Immature natural killer cell (primary cell): ENCODE measurements at regions not wholly inside any gene's neighbourhood (a gene's known extent, or its start where the extent isn't known, plus 50 kb on each side); places are given as distances from the start of the nearest gene placed in this dataset.

Source experiments
- DNase-seq, 3 donors: peaks; one replicate each; pipeline ENCODE4 v3.0.0; 2022; ENCODE audit warnings: mixed read lengths in 1 of 3
- H3K27ac Mint-ChIP-seq, 6 donors: one replicate each; pipeline ENCODE4 v1.8.0; 2020; ENCODE audit warnings: mixed read lengths in 6 of 6, mild to moderate bottlenecking in 5 of 6, inconsistent platforms in 4 of 6, moderate library complexity in 3 of 6
- H3K27me3 Mint-ChIP-seq, 3 donors: one replicate each; pipeline ENCODE4 v1.8.0; 2020 to 2021; ENCODE audit warnings: low read depth in 3 of 3, mild to moderate bottlenecking in 3 of 3, mixed read lengths in 3 of 3, moderate library complexity in 3 of 3, inconsistent platforms in 1 of 3
- H3K36me3 Mint-ChIP-seq, 3 donors: one replicate each; pipeline ENCODE4 v1.8.0; 2020; ENCODE audit warnings: mixed read lengths in 3 of 3, inconsistent platforms in 2 of 3, mild to moderate bottlenecking in 2 of 3
- H3K4me1 Mint-ChIP-seq, 2 donors: one replicate each; pipeline ENCODE4 v1.8.0; 2020; ENCODE audit warnings: inconsistent platforms in 2 of 2, mild to moderate bottlenecking in 2 of 2, mixed read lengths in 2 of 2, moderate library complexity in 1 of 2
- H3K4me3 Mint-ChIP-seq, 5 donors: one replicate each; pipeline ENCODE4 v1.8.0; 2020; ENCODE audit warnings: mild to moderate bottlenecking in 5 of 5, mixed read lengths in 5 of 5, inconsistent platforms in 3 of 5, moderate library complexity in 3 of 5
- H3K9me3 Mint-ChIP-seq, 6 donors: one replicate each; pipeline ENCODE4 v1.8.0; 2020; ENCODE audit warnings: mild to moderate bottlenecking in 6 of 6, mixed read lengths in 6 of 6, inconsistent platforms in 4 of 6, moderate library complexity in 3 of 6

- Mint-ChIP-seq H3K36me3 (no peaks in the 10 kb centered on the region), H3K4me3 (no peak overlapping the region), H3K9me3 (peaks cover 5 to 30% (median 19%) of the 10 kb centered on the region in 6 donors), H3K27ac (no peak overlapping the region), H3K27me3 (peaks cover 0 to 2% (median 0%) of the 10 kb centered on the region in 3 donors), H3K4me1 (no peaks in the 10 kb centered on the region)
- DNase-seq, result no peak
Measured at GRCh38 chr12:16719713-16720416, 113.9 kb upstream of the LMO3 start.

GRCh38 chr12:16716928-16717327 is 111.0 kb upstream of the LMO3 start:
- H3K36me3 Mint-ChIP-seq, result no peaks in the 10 kb centered on the region
- DNase-seq, result no peak
- H3K27me3 Mint-ChIP-seq, result peaks cover 0 to 2% (median 0%) of the 10 kb centered on the region in 3 donors
- peaks cover 8 to 49% (median 30%) of the 10 kb centered on the region in 6 donors for H3K9me3 Mint-ChIP-seq
- no peaks in the 10 kb centered on the region for H3K4me1 Mint-ChIP-seq
- H3K4me3 Mint-ChIP-seq, result no peak overlapping the region
- no peak overlapping the region for H3K27ac Mint-ChIP-seq

- Mint-ChIP-seq H3K27me3 (peaks cover 0 to 1% (median 0%) of the 10 kb centered on the region in 3 donors), H3K9me3 (peaks cover 22 to 57% (median 29%) of the 10 kb centered on the region in 6 donors), H3K27ac (no peak overlapping the region), H3K36me3 (peaks cover 0 to 4% (median 0%) of the 10 kb centered on the region in 3 donors), H3K4me1 (no peaks in the 10 kb centered on the region), H3K4me3 (no peak overlapping the region)
- DNase-seq, result no peak
Measured at GRCh38 chr12:16692099-16692498, 86.1 kb upstream of the LMO3 start.

GRCh38 chr12:16691624-16692023 is 85.7 kb upstream of the LMO3 start:
- Mint-ChIP-seq H3K4me1 (no peaks in the 10 kb centered on the region), H3K27me3 (peaks cover 0 to 1% (median 0%) of the 10 kb centered on the region in 3 donors), H3K27ac (no peak overlapping the region), H3K36me3 (peaks cover 0 to 4% (median 0%) of the 10 kb centered on the region in 3 donors), H3K9me3 (peaks cover 19 to 52% (median 26%) of the 10 kb centered on the region in 6 donors), H3K4me3 (no peak overlapping the region)
- no peak for DNase-seq

- no peak for DNase-seq
- Mint-ChIP-seq H3K36me3 (no peaks in the 10 kb centered on the region), H3K4me1 (no peaks in the 10 kb centered on the region), H3K4me3 (no peak overlapping the region), H3K27ac (no peak overlapping the region), H3K27me3 (peaks cover 0 to 2% (median 0%) of the 10 kb centered on the region in 3 donors), H3K9me3 (peaks cover 12 to 46% (median 26%) of the 10 kb centered on the region in 6 donors)
Measured at GRCh38 chr12:16688200-16688599, 82.2 kb upstream of the LMO3 start.

GRCh38 chr12:16685107-16685506 is 79.1 kb upstream of the LMO3 start:
- H3K4me1 Mint-ChIP-seq, result no peaks in the 10 kb centered on the region
- H3K27ac Mint-ChIP-seq, result no peak overlapping the region
- no peak overlapping the region for H3K4me3 Mint-ChIP-seq
- no peaks in the 10 kb centered on the region for H3K36me3 Mint-ChIP-seq
- peaks cover 0 to 2% (median 0%) of the 10 kb centered on the region in 3 donors for H3K27me3 Mint-ChIP-seq
- no peak for DNase-seq
- peaks cover 5 to 35% (median 25%) of the 10 kb centered on the region in 6 donors for H3K9me3 Mint-ChIP-seq

- DNase-seq, result no peak
- Mint-ChIP-seq H3K36me3 (no peaks in the 10 kb centered on the region), H3K27me3 (peaks cover 0 to 2% (median 0%) of the 10 kb centered on the region in 3 donors), H3K9me3 (peaks cover 4 to 30% (median 20%) of the 10 kb centered on the region in 6 donors), H3K27ac (no peak overlapping the region), H3K4me1 (no peaks in the 10 kb centered on the region), H3K4me3 (no peak overlapping the region)
Measured at GRCh38 chr12:16681196-16681595, 75.2 kb upstream of the LMO3 start.

GRCh38 chr12:16675438-16675837 is 69.5 kb upstream of the LMO3 start:
- Mint-ChIP-seq H3K4me3 (no peak overlapping the region), H3K27ac (no peak overlapping the region), H3K27me3 (no peaks in the 10 kb centered on the region), H3K36me3 (no peaks in the 10 kb centered on the region), H3K9me3 (peaks cover under 1 to 42% (median 5%) of the 10 kb centered on the region in 6 donors), H3K4me1 (no peaks in the 10 kb centered on the region)
- no peak for DNase-seq

GRCh38 chr12:16674885-16675284 is 68.9 kb upstream of the LMO3 start:
- no peak overlapping the region for H3K27ac Mint-ChIP-seq
- H3K27me3 Mint-ChIP-seq, result no peaks in the 10 kb centered on the region
- no peaks in the 10 kb centered on the region for H3K4me1 Mint-ChIP-seq
- H3K4me3 Mint-ChIP-seq, result no peak overlapping the region
- peaks cover 0 to 40% (median 5%) of the 10 kb centered on the region in 6 donors for H3K9me3 Mint-ChIP-seq
- no peak for DNase-seq
- H3K36me3 Mint-ChIP-seq, result no peaks in the 10 kb centered on the region

GRCh38 chr12:16670456-16671050 is 64.6 kb upstream of the LMO3 start:
- DNase-seq, result no peak
- Mint-ChIP-seq H3K4me3 (no peak overlapping the region), H3K9me3 (peaks cover 0 to 41% (median 8%) of the 10 kb centered on the region in 6 donors), H3K27me3 (no peaks in the 10 kb centered on the region), H3K4me1 (no peaks in the 10 kb centered on the region), H3K27ac (no peak overlapping the region), H3K36me3 (no peaks in the 10 kb centered on the region)

- H3K27me3 Mint-ChIP-seq, result no peaks in the 10 kb centered on the region
- H3K27ac Mint-ChIP-seq, result no peak overlapping the region
- no peak overlapping the region for H3K4me3 Mint-ChIP-seq
- H3K9me3 Mint-ChIP-seq, result peaks cover 0 to 39% (median 9%) of the 10 kb centered on the region in 6 donors
- H3K4me1 Mint-ChIP-seq, result no peaks in the 10 kb centered on the region
- DNase-seq, result no peak
- H3K36me3 Mint-ChIP-seq, result no peaks in the 10 kb centered on the region
Measured at GRCh38 chr12:16669756-16670155, 63.8 kb upstream of the LMO3 start.

- Mint-ChIP-seq H3K4me3 (no peak overlapping the region), H3K27me3 (no peaks in the 10 kb centered on the region), H3K36me3 (peaks cover 0 to 3% (median 0%) of the 10 kb centered on the region in 3 donors), H3K9me3 (peaks cover 2 to 38% (median 9%) of the 10 kb centered on the region in 6 donors), H3K27ac (no peak overlapping the region), H3K4me1 (no peaks in the 10 kb centered on the region)
- DNase-seq, result no peak
Measured at GRCh38 chr12:16668198-16668597, 62.2 kb upstream of the LMO3 start.

- Mint-ChIP-seq H3K4me1 (no peaks in the 10 kb centered on the region), H3K4me3 (no peak overlapping the region), H3K27me3 (peaks cover 0 to 2% (median 1%) of the 10 kb centered on the region in 3 donors), H3K9me3 (peaks cover 11 to 75% (median 52%) of the 10 kb centered on the region in 6 donors), H3K27ac (no peak overlapping the region), H3K36me3 (no peaks in the 10 kb centered on the region)
- DNase-seq, result no peak
Measured at GRCh38 chr12:16658699-16659098, 52.7 kb upstream of the LMO3 start.
